Activated CD4-positive, alpha-beta T cell treated with anti-CD3 and anti-CD28 coated beads for 36 hours (primary cell): ENCODE measurements at regions not wholly inside any gene's neighbourhood (a gene's known extent, or its start where the extent isn't known, plus 50 kb on each side); places are given as distances from the start of the nearest gene placed in this dataset.

ENCODE experiments used
- ATAC-seq: fragments of 200-7000 bp; cut with Tn5 transposase; one replicate; pipeline ENCODE4 v1.10.0; 2021; ENCODE audit warnings: mild to moderate bottlenecking, moderate library complexity
- CTCF ChIA-PET: fragments of 350-600 bp; sonication (Branson Sonifier 250); formaldehyde crosslinking; loops from one replicate; lab custom pipeline; 2021; ENCODE audit warnings: antibody characterized with exemption; lab: Charles Lee
- POLR2A ChIA-PET: fragments of 350-600 bp; sonication (Branson Sonifier 250); formaldehyde crosslinking; loops from one replicate; lab custom pipeline; 2021; ENCODE audit warnings: antibody characterized with exemption, inconsistent platforms; lab: Charles Lee
- DNase-seq: peaks from one replicate; pipeline ENCODE4 v3.0.0-alpha.2; 2020
- H3K27ac Mint-ChIP-seq: one replicate; pipeline ENCODE4 v1.8.0; 2021; ENCODE audit warnings: mixed read lengths
- H3K27me3 Mint-ChIP-seq: one replicate; pipeline ENCODE4 v1.8.0; 2021; ENCODE audit warnings: mixed read lengths
- H3K36me3 Mint-ChIP-seq: one replicate; pipeline ENCODE4 v1.8.0; 2021; ENCODE audit warnings: low read depth, mixed read lengths
- H3K4me1 Mint-ChIP-seq: one replicate; pipeline ENCODE4 v1.8.0; 2021; ENCODE audit warnings: mixed read lengths
- H3K4me3 Mint-ChIP-seq: one replicate; pipeline ENCODE4 v1.8.0; 2021; ENCODE audit warnings: mild to moderate bottlenecking, moderate library complexity, mixed read lengths
- H3K9me3 Mint-ChIP-seq: one replicate; pipeline ENCODE4 v1.8.0; 2021; ENCODE audit warnings: low read depth, mixed read lengths
- intact Hi-C, 2 experiments: fragments of 100-400 bp; cut with DNase I in 1 of 2; cut with micrococcal nuclease in 1 of 2; formaldehyde crosslinking; loops; one replicate each; pipeline versions ENCODE4 v1.14.2 to v1.15.1; 2022 to 2024; cut with DNase I, micrococcal nuclease

DNA sequence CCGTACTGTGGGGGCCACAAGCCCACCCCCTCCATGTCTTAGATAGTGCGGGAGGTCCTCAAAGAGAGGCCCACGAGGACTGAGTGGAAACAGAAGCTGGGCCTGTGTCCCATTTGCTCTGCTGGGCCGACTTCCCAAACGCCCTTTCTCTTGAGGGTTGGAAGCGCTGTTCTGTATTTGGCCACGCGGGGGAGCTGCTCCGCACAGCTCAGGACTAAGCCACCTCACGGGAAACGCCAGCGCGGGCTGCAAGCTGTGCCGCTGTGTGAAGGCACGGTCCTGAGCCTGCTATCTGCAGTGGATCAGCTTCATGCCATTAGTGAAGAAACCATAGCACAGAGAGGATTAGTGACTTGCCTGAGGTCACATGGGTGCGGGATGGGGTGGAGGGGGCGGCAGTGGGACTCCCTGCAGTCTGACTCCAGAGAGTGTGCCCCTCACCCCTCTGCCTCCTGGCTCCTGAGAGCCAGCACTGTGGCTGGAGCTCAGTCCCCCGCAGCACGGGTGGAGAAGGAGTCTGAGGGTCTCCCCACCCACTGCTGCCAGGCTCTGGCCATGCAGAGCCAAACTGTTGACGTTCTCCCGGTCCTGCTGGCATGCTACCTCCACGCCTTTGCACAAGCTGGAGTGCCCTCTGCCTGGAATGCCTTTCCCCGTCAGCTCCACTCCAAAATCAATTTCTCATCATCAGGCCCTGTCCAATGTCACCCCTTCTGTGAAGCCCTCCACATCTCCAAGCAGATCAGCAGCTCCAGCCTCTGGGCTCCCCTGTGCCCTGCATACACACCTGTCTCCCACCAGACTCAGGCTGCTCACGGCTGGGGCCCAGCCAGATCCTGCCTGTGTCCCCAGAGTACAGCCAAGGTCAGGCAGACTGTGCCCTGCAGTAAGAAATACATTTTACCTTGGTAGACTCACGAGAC lies 51.5 kb upstream of the LRRC32 start:
- H3K4me3 Mint-ChIP-seq, result no peak overlapping the region
- peaks cover 16% of the 10 kb centered on the region for H3K27me3 Mint-ChIP-seq
- intact Hi-C loops, result loop anchor here in 1 of 2 experiments (1.0 kb wide), 1 partner anchor 77 kb away; no protein-coding TSS in a partner anchor
- DNase-seq (peak; percentile 88), ATAC-seq (peak; percentile 99)
- ChIA-PET POLR2A (interaction anchor here (0.6 kb wide), 1 partner anchor 1966 kb away, joined by 3 read pairs; no protein-coding TSS in a partner anchor), CTCF (interaction anchor here (0.6 to 2.9 kb wide), 28 partner anchors 11 to 1760 kb away, joined by 3 to 12 read pairs (median 4); no protein-coding TSS in a partner anchor)
- no peaks in the 10 kb centered on the region for H3K36me3 Mint-ChIP-seq
- no peaks in the 10 kb centered on the region for H3K9me3 Mint-ChIP-seq
- no peak overlapping the region for H3K27ac Mint-ChIP-seq
- peaks cover 6% of the 10 kb centered on the region for H3K4me1 Mint-ChIP-seq

DNA sequence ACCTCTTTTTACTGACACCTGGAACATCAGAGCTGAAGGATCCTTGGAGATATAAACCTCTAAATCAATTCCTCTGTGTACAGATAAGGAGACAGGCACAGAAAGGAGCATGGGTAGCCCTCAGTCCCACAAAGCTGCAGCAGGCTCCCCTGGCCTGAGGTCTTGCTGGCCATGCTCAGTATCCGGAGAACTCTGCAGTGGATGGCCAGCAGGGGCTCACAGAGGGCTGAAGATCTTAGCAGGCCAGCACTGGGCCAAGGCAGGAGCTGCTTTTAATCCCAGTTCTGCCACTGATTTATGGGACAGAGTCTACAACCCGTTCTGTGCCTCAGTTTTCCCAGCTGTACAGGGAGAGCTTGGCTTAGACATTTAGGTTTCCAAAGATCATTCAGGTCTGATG lies 52.6 kb upstream of the LRRC32 start:
- intact Hi-C loops, result no loop called here
- peaks cover 6% of the 10 kb centered on the region for H3K4me1 Mint-ChIP-seq
- H3K9me3 Mint-ChIP-seq, result no peaks in the 10 kb centered on the region
- ChIA-PET POLR2A (no interaction called here), CTCF (interaction anchor here (0.6 to 2.9 kb wide), 12 partner anchors 10 to 582 kb away, joined by 3 to 12 read pairs (median 4); no protein-coding TSS in a partner anchor)
- ATAC-seq (no peak), DNase-seq (no peak)
- H3K27me3 Mint-ChIP-seq, result peaks cover 19% of the 10 kb centered on the region
- no peak overlapping the region for H3K4me3 Mint-ChIP-seq
- H3K36me3 Mint-ChIP-seq, result no peaks in the 10 kb centered on the region
- H3K27ac Mint-ChIP-seq, result no peak overlapping the region

DNA sequence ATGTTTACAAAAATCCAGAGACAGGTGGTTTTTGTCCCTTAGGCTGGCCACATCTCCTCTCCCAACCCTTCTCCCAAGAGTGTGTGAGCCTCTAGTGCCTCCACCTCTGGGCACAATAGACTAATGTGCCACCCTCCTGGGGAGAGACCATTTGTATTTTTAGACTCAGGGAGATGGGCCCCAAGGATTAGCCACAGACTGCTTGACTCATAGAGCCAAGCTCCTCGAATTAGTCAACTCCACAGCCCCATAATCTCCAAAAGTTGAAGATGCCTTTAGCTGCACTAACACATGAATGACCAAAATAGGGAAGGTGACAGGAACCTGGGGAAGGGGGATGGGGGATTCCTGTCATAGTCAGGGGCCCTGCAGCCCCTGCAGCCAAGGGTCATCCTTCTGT lies 53.0 kb upstream of the LRRC32 start:
- DNase-seq (no peak), ATAC-seq (no peak)
- ChIA-PET POLR2A (interaction anchor here (0.6 kb wide), 1 partner anchor 931 kb away, joined by 3 read pairs; no protein-coding TSS in a partner anchor), CTCF (interaction anchor here (0.8 to 2.9 kb wide), 13 partner anchors 9 to 197 kb away, joined by 3 to 12 read pairs (median 4); no protein-coding TSS in a partner anchor)
- no peak overlapping the region for H3K27ac Mint-ChIP-seq
- H3K36me3 Mint-ChIP-seq, result no peaks in the 10 kb centered on the region
- H3K4me1 Mint-ChIP-seq, result peaks cover 6% of the 10 kb centered on the region
- no peak overlapping the region for H3K4me3 Mint-ChIP-seq
- peaks cover 19% of the 10 kb centered on the region for H3K27me3 Mint-ChIP-seq
- no peaks in the 10 kb centered on the region for H3K9me3 Mint-ChIP-seq
- intact Hi-C loops, result no loop called here

DNA sequence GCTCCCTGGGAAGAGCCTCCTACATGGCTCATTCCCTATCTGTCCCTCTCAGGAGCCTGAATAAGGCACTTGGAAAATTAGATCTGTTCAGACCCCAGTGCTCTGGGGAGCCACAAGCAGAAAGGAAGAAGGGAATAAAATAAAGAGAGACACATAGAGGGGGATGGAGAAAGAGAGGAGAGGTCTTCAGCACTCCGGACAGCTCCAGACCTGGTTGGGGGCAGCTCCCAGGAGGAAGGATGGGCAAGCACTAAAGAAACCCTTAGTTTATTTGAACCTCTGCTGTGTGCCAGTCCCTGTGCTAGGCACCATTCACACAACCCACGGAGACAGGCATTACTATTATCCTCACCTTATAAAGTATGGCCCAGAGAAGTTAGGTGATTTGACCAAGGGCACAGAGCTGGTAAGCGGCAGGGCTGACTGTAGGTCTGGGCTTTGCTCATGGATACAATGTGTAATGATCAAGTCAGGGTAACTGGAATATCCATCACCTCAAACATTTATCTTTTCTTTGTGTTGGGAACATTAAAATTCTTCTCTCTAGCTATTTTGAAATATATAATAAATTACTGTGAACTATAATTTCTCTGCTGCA lies 53.7 kb upstream of the LRRC32 start:
- Mint-ChIP-seq H3K4me1 (peaks cover 6% of the 10 kb centered on the region), H3K4me3 (no peak overlapping the region), H3K9me3 (no peaks in the 10 kb centered on the region), H3K27me3 (peaks cover 19% of the 10 kb centered on the region), H3K27ac (no peak overlapping the region), H3K36me3 (no peaks in the 10 kb centered on the region)
- DNase-seq (peak; percentile 22), ATAC-seq (no peak)
- intact Hi-C loops, result no loop called here
- POLR2A ChIA-PET, result interaction anchor here (0.6 kb wide), 1 partner anchor 932 kb away, joined by 3 read pairs; no protein-coding TSS in a partner anchor
- CTCF ChIA-PET, result interaction anchor here (0.8 to 2.9 kb wide), 14 partner anchors 9 to 196 kb away, joined by 3 to 12 read pairs (median 4); no protein-coding TSS in a partner anchor

DNA sequence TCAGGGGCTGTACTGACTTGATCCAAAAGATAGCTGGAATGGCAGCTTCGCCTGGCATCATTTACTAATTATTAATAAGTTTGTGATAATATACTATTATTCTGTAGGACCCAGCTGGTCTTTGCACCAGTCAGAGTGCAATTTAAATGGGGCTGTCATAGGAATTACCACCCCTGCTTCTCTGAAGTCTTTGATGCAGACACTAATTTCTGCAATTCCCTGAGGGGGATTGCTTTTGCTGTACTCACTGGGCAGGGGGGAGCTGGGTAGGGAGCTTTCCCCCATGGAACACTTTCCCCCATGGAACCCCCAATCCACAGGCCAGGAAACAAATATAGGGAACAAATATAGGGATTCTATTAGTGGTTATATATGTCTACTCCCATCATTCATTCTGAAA lies 54.9 kb upstream of the TSKU start:
- ATAC-seq, result no peak
- intact Hi-C loops, result no loop called here

DNA sequence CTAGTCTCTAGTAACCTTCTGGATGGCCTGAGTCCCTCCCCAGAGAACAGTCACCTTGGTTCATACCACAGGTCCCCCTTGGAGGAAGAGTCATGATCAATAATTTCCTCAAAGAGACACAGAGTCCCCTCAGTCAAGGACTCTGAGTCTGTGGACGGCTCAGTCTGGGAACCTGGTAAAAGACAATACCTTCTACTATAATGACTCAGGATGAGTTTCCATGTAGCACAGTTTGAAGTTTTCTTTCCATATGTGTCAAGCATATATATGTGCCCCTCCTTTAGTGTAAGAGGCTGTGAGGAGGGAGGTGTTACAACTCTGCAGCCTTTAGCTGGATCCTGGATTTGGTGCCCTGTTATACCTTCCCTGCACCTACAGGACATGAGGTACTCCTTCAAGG lies 54.4 kb upstream of the TSKU start:
- ATAC-seq (peak; percentile 78), DNase-seq (no peak)
- H3K36me3 Mint-ChIP-seq, result no peaks in the 10 kb centered on the region
- POLR2A ChIA-PET, result no interaction called here
- no peaks in the 10 kb centered on the region for H3K4me1 Mint-ChIP-seq
- H3K27me3 Mint-ChIP-seq, result peaks cover 8% of the 10 kb centered on the region
- H3K9me3 Mint-ChIP-seq, result no peaks in the 10 kb centered on the region
- no peak overlapping the region for H3K27ac Mint-ChIP-seq
- CTCF ChIA-PET, result interaction anchor here (0.6 to 3.0 kb wide), 2 partner anchors 116 to 190 kb away, joined by 3 to 15 read pairs; no protein-coding TSS in a partner anchor
- no peak overlapping the region for H3K4me3 Mint-ChIP-seq
- intact Hi-C loops, result no loop called here

More for the DNA sequence above, 54.9 kb upstream of the TSKU start:
- CTCF ChIA-PET, result interaction anchor here (0.6 to 3.0 kb wide), 5 partner anchors 12 to 191 kb away, joined by 3 to 15 read pairs (median 4); no protein-coding TSS in a partner anchor
- H3K4me3 Mint-ChIP-seq, result no peak overlapping the region
- peaks cover 10% of the 10 kb centered on the region for H3K27me3 Mint-ChIP-seq
- DNase-seq, result no peak
- no peaks in the 10 kb centered on the region for H3K36me3 Mint-ChIP-seq
- H3K27ac Mint-ChIP-seq, result no peak overlapping the region
- H3K9me3 Mint-ChIP-seq, result no peaks in the 10 kb centered on the region
- H3K4me1 Mint-ChIP-seq, result no peaks in the 10 kb centered on the region
- POLR2A ChIA-PET, result no interaction called here

DNA sequence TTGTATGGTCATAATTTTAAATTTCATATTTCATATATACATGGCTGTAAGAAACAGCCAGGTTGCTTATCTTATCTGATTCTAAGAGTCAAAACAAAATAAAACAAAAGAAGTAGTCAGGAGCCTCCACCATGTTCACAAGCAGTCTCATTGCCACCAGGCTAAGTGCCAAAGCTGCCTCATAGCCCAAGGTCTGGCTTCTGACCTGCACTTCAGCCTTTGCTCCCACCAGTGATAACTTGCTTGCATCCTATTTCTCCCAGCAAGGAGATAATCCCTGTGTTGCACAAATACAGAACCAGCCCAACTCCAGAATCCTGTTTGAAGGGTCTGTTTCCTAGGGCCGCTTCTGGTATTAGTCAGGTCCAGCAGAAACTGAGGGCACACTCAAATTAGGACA lies 53.9 kb upstream of the TSKU start:
- DNase-seq, result no peak
- intact Hi-C loops, result no loop called here
- ATAC-seq, result no peak
- ChIA-PET POLR2A (no interaction called here), CTCF (interaction anchor here (3.0 kb wide), 1 partner anchor 190 kb away, joined by 15 read pairs; no protein-coding TSS in a partner anchor)
- Mint-ChIP-seq H3K4me1 (no peaks in the 10 kb centered on the region), H3K27ac (no peak overlapping the region), H3K9me3 (no peaks in the 10 kb centered on the region), H3K27me3 (peaks cover 8% of the 10 kb centered on the region), H3K4me3 (no peak overlapping the region), H3K36me3 (no peaks in the 10 kb centered on the region)

DNA sequence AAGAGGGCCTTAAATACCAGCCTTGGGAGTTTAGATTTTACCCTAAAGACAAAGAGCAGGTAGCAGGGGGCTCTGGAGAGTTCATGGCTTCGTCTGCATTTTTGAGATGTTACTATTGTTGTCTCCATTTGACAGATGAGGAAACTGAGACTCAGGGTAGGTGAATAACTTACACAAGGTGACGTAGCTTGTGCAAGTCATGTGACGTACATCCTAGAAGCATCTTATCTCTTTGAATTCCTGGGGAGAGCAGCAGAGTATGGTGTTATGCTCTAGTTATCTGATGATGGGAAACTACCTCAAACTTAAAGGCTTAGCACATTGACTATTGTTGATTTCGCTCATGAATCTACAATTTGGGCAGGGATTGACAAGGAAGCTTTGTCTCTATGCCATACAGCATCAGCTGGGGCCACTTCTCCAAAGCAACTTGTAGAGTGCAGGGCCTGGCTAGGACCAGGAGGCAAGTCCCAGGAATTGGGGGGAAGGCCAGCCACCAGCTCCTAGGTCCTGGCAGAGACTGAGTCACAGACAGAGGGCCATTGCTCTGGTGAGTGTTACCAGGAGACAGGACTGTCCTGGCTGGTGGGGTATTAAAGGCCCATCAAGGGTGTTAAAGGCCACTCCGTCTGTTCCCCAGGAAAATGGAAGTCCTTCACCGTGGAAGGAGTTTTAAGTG lies 52.1 kb upstream of the TSKU start:
- CTCF ChIA-PET, result interaction anchor here (0.7 to 1.3 kb wide), 4 partner anchors 11 to 360 kb away, joined by 3 to 5 read pairs (median 3); no protein-coding TSS in a partner anchor
- ATAC-seq (no peak), DNase-seq (no peak)
- no peak overlapping the region for H3K4me3 Mint-ChIP-seq
- intact Hi-C loops, result loop anchor here (5.0 to 10.0 kb wide), 2 partner anchors 314 to 361 kb away; no protein-coding TSS in a partner anchor
- no peak overlapping the region for H3K27ac Mint-ChIP-seq
- H3K36me3 Mint-ChIP-seq, result no peaks in the 10 kb centered on the region
- POLR2A ChIA-PET, result no interaction called here
- no peaks in the 10 kb centered on the region for H3K4me1 Mint-ChIP-seq
- peaks cover 6% of the 10 kb centered on the region for H3K27me3 Mint-ChIP-seq
- no peaks in the 10 kb centered on the region for H3K9me3 Mint-ChIP-seq

DNA sequence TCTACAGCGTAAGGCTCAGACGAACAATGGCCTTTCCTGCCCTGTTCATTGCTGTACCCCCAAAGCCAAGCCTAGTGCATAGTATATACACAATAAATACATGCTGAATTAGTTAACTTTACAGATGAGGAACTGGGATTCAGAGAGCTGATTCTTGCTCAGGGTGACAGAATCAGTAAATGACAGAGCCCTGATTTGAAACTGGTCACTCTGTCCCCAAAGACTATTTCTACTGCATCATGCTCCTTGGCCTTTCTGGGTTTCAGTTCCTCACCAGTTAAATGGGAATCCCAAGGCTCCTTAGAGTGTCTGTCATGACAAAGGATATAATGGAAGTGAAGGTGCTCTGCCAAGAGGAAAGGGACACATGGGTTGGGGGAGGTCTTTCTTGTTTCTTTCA lies 50.5 kb upstream of the TSKU start:
- H3K4me3 Mint-ChIP-seq, result no peak overlapping the region
- H3K9me3 Mint-ChIP-seq, result no peaks in the 10 kb centered on the region
- peaks cover 3% of the 10 kb centered on the region for H3K27me3 Mint-ChIP-seq
- ChIA-PET POLR2A (no interaction called here), CTCF (interaction anchor here (0.5 to 4.0 kb wide), 5 partner anchors 10 to 361 kb away, joined by 3 to 51 read pairs (median 3); no protein-coding TSS in a partner anchor)
- intact Hi-C loops, result loop anchor here (5.0 to 10.0 kb wide), 2 partner anchors 312 to 360 kb away; no protein-coding TSS in a partner anchor
- no peak overlapping the region for H3K27ac Mint-ChIP-seq
- DNase-seq (no peak), ATAC-seq (no peak)
- H3K36me3 Mint-ChIP-seq, result no peaks in the 10 kb centered on the region
- no peaks in the 10 kb centered on the region for H3K4me1 Mint-ChIP-seq
